GM21515 (cell line): ENCODE measurements at regions not wholly inside any gene's neighbourhood (a gene's known extent, or its start where the extent isn't known, plus 50 kb on each side); places are given as distances from the start of the nearest gene placed in this dataset.

Experiments
- ATAC-seq: cut with Tn5 transposase; IDR thresholded peaks from one replicate; pipeline ENCODE4 v1.9.1; 2021; ENCODE audit not compliant: unreplicated experiment

DNA sequence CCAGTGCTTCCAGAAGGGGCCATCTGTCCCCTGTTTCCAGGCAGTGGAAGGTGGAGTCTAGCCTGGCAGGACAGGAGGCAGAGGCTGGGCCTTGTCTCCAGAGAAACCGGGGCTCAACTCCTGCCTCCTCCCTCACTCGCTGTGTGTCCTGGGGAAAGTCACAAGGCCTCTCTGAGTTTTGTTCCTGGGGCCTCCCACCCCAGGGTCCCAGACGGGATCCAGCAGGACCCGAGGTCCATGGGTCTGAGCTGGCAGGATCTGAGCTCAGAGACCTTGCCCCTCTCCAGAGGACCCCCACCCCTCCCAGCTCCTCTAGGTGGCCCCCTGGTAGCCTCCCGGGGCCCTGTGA, 72.2 kb upstream of the TAF1B start:
- no peak for ATAC-seq

DNA sequence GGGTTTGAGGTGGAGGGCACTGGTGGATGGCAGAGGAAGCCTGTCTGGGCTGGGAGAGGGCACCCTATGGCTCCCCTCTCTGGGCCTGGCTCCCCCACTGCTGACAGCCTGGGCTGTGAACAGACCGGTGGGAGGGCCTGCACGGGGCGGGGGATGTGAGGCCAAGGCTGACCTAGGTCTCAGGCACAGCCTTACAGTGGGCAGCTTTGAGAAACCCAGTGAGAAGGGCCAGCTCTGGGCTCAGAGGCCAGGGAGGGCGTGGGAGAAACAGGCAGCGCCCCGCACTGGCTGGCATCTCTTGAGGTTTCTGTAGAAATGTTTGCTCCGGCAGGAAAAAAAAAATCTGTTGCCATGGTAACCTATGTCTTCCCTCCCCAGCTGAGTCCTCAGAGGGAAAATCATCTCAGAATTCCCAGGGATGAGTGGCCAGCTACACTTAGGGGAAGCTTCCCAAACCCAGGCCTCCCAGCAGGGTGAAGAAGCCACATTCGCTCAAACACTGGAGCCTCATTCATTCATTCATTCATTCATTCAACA, 71.7 kb upstream of the TAF1B start:
- no peak for ATAC-seq

DNA sequence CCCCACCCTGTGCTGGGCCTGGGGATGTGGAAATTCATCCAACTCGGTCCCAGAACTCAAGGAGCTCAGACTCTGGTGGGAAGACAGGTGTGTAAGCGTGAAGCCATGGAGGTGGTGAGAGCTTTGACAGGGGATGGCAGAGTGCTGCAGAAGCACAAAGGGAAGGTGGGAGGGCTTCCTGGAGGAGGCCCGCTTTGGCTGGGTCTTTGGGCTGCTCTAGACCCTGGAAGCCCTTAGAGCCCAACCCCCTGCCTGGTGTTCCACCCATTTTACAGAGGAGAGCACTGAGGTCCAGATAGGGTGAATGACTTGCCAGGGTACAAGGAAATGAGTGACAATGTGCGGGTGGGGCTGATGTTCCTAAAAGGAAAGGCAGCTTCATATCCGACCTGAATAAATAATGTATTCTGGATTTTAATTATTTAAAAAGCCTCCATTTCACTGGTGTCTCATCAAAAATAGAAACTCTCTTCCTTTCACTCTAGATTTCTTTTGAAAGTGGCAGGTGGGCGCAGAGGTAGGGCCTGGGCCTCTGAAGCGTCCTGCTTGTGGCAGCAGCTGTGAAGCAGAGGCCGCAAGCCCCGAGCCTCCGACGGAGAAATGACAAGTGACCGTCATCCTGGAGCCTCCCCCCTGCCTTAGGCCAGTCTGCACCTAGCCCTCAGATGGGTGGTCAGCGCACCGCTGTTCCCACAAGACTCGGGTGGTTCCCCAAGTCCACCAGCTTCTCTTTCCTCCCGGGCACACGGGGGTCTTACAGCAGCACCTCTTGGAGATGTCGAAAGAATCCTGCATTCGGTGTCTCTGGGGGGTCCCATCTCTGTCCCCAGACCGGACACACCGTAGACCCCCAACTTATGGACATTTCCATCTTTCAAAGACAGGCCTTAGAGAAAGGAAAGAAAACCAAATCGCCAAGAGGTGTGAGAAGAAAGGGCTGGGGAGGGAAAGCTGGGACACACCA, 71.0 kb upstream of the TAF1B start:
- no peak for ATAC-seq

DNA sequence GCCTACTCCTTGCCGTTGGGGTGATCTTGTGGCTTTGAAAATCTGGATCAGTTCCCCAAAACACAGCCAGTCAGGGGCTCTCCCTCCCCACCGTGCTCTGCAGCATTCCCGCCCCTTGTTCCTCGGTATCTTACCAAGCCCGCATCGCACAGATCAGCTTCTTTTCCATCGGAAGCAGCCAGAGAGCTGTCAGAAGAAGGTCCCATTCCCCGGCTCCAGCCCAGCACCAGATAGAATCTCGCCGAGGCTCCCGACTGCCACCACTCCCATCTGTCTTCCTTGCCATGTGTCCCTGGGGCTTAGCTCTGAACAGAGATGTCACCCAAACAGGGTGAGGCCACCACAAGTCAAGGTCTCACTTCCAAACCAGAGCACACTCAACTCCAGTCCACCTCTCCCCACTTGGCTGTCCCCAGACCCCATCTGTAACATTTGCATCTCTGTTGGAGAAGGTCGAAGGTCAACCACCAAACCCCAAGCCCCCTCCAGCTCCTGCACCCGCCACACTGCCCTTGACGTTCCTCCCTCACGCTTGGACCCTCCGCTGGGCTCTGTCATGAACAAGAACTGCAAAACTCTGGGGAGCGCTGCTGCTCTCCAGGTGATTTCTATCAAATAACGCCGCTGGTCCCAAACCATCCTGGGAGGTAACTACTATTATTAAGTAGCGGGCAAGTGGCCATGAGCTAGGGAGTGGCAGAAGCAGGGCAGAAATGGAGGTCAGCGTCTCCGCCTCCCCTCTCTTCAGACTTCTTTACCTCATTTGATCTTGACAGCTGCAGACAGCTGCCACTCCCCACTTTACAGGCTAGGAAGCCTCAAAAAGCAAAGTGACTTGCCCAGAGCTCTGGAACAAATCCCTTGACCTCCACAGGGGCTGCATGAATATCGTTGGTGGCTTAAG, 70.0 kb upstream of the TAF1B start:
- ATAC-seq = no peak

DNA sequence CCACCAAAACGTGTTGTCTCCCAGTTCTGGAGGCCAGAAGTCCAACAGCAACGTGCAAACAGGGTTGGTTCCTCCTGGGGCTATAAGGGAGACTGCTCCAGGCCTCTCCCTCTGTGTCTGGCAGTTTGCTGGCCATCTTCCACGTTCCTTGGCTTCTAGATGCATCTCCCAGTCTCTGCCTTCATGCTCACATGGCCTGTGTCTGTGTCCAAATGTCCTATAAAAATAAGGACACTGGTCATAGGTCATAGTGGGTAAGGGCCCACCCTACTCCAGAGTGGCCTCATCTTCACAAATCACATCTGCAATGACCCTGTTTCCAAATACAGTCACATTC, 69.4 kb upstream of the TAF1B start:
- ATAC-seq = no peak

DNA sequence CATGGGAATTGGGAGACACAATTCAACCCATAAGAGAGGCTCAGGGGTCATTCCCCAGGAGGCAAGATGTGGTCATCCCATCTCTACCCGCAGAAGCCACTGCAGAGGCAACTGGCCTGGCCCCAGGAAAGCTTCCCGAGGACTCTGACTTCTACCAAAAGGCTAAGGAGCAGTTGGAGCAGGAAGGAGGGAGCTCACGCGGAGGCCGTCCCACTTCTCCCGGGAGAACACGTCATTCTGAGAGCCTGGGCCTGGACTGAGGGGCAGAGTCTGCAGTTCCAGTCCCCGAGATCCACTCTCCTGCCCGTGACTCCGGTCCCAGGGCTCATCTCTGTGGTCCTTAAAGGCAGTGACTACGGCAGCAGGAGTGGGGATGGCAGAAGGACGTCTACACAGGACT, 69.0 kb upstream of the TAF1B start:
- ATAC-seq = no peak

DNA sequence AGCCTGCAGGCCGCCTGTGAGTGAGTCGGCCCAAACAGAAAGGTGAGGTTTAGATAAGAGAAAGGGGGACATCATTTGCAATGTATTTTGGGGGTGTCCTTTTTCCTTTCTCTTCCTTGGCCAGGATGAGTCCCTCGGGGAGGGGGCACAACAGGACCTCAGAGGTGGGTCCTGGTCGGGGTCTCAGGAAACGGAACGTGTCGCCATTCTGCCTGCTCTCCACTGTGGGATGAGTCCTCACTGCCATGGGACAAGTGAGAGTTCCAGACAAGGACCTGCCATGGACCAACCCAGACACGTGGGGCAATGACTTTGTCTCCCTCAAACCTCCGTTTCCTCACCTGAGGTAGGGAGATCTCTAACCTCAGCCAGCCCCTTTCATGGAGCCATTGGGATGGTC, 67.9 kb upstream of the TAF1B start:
- no peak for ATAC-seq

DNA sequence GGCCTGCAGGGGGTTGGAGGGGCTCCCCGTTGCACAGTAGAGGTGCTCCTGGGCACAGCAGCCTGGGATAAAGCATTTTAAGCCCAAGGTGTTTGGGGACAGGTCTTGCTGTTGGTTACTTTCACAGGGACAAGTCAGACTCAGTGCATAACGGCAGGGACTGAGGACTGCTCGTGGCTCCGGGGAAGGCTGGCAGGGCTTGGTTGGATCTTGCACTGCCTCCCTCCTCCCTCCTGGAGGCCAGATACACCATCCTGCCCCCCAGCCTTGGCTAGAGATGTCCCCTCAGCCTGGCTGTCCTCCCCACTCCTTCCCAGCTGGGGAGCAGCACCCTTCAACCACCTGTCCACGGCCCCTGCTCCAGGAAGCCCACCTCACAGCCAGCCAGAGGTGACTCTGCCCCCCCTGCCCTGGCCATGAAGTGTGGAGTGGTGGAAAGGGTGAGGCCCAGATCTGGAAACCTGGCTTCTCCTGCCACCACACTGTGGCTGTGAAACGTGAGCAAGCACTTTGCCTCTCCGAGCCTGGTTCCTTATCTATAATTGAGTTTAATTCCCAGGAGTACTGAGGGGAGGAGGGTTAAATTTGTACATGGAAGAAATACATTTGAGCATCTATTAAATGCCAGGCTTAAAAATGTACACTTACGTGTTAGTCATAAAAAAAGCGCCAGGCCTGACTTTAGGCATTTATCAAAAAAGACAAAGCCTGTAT, 67.1 kb upstream of the TAF1B start:
- no peak for ATAC-seq

DNA sequence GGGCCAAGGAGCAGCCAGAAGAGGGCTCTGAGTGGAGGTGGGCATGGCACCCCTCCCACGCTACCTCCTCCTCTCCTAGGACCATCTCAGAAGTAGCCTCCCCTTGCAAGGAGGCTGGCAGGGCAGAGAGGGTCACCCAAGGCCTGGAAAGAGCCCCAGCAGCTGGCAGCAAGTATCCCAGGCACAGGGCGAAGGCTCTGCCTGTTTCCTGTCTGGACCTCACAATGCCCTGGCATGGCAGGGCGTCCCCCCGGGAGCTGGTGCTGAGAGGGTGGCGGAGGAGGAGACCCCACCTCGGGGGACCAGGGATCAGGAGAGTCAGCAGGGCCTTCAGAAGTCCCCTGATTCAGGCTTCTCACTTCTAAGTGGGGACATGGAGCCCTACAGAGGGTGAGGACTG, 66.2 kb upstream of the TAF1B start:
- ATAC-seq = no peak

DNA sequence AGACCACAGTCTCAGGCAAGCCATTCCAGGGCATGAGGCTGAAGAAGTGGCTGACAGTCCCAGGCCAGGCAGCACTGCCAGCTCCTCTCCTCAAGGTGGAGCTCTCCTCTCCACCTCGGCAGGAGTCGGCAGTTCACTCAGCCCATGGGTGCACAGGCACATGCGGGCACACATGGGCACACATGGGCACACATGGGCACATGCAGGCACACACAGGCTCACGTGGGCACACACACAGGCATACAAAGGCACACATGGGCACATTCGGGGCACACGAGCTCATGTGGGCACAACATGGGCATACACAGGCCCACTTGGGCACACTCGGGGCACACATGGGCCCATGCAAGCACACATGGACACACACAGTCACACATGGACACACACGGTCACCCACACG, 65.3 kb upstream of the TAF1B start:
- no peak for ATAC-seq

DNA sequence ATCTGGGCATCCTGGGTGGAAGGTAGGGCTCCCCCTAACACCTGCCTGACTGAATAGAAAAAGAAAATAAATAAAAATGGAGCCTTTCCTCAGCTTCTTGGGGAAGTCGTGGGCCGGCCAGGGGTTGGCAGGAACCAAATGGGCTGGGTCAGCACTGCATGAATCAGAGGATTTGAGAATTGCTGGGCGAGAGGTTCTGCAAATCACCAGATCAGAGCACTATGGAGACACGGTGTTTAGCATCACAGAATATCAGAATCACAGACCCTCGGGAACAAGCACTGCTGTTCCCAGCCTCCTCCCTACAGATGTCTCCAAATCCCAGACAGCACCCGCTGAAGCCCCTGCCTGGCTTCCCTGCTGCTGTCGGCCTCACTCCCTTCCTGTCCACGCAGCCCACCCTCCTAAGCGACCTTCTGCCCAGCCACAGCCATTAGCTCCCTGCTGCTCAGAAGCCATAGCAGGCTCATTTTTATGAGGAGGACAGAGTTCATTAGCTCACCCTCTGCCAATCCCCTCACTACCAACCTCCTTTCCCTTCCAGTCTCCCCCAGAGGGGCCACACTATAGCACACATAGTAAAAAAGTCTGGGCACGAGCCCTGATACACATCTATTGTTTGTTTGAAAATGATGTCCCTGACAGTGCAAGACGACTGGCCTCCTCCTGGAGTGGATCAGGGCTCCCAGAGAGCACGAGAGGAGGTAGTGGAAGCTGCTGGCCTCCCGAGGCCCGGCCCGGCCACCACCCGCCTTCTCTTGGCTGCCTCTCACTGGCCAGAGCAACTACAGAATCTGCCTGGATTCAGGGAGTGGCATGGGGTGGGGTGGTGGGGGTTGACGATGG, 64.6 kb upstream of the TAF1B start:
- no peak for ATAC-seq

DNA sequence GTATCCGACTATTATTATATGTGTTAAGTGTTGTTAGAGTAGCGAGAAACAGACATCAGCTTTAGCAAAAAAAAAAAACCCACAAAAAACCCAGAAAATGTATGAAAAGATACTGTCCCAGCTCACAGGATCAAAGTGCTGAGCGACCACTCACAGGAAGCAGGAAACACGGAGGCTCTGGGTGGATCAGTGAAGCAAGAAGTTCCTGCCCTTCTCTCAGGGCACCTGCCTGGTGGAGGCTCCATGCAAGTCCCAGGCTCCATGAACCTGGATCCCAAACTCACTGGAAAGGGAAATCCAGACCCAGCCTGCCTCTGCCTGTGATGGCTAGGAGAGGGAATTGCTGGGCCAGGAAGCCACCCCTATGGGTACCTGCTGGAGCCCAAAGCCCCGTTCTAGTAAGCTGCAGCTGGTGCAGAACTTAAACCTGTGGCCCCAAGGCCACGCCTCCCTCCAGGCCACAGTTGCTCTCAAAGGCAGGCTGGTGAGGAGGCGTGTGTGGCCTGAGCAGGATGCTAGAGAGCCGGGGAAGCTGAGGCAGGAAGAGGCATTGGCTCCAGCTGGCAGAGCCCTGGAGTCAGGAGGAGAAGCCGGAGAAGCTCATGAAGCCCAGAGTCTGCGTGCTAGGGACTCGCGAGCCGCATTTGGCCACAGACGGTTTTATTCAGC, 63.5 kb upstream of the TAF1B start:
- no peak for ATAC-seq

DNA sequence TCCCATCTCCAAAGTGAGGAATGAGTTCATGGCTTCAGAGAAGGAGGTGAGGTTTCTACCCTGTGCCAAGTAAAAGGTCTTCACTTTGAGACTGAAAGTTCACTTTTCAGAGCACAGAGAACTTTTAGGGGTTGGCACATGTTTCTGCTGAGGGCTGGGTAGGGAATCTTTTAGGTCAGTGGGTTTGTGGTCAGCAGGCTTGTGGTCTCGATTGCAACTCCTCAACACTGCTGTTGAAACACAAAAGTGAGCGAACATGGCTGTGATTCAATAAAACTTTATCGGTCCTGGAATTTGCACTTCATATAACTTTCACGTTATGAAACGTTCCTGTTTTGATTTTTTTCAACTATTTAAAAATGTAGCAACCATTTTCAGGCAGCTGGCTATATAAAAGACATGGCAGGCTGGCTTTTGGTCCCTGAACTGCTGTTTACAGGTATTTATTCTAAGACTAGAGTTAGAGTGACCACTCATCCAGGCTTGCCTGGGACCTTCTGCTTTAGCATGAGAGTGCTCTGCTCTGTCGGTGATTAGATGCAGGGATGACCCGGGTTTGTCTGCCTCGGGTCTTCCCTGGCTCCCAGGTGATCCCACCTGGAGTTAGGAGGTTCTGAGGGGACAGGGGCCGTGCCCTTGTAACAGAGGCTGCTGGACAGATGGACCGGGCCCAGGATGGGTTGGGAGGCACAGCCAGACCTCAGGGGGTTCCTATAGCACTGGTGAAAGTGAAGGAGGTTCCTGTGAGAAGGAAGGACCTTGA, 62.7 kb upstream of the TAF1B start:
- no peak for ATAC-seq

DNA sequence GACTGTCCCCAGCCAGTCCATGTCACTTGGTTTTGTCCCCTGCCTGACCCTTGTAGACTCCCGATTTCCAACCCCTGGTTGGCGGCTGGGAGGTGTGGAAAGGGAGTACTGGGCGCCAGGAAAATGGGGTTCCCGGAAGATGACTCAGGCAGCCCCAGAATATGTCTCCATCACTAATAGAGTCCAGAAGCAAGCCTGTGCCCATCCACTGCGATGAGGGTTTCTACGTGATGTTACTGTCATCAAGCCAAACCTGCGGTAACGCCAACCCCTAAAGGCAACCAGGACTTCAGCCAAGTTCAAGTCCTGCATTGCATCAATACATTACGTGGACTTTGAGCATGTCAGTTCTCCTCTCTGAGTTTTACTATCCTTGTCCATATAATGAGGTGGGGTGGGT, 62.0 kb upstream of the TAF1B start:
- no peak for ATAC-seq

DNA sequence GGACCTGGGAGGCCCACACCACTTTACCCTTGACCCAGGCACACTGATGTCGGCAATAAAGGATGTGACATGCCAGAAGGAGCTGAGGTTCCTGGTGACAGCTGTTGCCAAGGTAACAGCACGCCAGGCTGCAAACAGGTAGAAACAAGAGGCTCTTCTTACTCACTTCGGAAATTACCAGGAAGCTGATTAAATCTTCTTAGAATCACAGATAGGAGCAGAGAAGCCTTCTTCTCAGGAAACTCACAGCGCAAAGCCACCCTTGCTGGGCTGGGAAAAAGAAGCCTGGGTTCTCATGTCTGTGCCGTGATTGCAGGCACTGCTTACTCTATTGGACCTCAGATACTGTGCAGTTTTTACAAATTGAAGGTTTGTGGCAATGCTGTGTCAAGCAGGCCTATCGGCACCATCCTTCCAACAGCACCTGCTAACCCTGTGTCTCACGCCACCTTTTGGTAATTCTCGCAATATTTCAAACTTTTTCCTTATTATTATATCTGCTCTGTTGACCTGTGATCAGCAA, 61.0 kb upstream of the TAF1B start:
- no peak for ATAC-seq

DNA sequence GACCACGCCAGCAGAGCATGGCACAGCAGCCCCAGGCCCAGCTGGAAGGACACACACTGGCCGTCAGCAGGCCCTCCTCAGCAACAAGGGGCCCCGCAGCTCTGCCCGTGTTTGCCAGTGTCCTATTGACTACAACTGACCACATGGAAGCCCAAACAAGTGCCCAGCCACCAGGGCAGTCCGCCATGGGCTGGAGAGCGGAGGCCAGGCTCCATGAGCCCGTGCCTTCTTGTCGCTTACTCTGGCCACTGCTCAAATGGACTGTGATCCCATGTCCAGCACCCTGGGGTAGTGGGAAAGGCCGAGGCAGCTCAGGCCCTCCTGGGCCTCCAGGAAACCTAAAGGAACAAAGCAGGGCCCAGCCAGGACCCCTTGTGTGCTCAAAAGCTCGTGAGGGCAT, 53.9 kb upstream of the TAF1B start:
- ATAC-seq = no peak

DNA sequence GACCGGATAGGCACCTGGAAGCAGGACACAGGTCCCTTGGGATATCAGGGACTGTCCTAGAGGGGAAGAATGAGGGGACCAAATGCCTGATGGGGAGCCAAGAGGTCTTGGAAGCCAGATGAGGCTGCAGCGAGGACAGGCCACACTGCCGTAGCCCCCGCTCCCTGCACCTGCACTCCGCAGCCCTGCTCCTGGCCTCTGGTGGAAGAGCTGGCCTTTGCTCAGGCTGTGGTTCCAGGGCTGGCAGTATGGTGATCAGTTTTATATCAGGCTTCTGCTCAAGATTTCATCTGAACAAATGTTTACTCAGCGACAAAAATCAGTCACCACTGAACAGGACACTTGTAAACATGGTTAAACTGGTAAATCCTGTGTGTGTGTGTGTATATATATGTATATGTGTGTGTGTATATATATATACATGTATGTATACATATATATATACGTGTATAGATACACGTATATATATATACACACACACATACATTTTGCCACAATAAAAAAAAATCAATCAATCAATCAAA, 52.5 kb upstream of the TAF1B start:
- ATAC-seq = no peak

DNA sequence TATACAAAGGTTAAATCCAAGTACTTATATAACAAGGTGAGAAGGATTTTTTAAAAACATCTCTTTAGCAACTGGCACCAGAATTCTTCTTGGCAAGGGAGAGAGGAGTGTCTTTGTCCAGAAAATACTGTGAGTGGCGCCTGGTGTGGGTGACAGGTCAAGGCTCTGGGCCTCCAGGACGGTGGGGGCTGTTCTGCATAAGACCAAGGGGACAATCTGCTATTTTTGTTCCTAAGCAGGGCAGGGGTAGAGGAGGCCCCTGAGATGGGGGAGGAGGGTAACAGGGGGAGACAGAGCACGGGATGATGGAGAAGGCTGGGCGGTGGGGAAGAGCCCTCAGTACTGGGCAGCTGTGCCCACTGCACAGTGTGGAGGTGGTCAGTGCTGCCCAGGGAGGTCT, 51.6 kb upstream of the TAF1B start:
- no peak for ATAC-seq
